H1 (cell line): ENCODE measurements at regions not wholly inside any gene's neighbourhood (a gene's known extent, or its start where the extent isn't known, plus 50 kb on each side); places are given as distances from the start of the nearest gene placed in this dataset.

ENCODE experiments used
- CTCF ChIA-PET: fragments of 300-600 bp; sonication (Branson Sonifier 250); formaldehyde crosslinking; loops from one replicate; lab custom pipeline; 2021; ENCODE audit not compliant: partially characterized antibody; lab: Charles Lee
- POLR2A ChIA-PET: fragments of 300-600 bp; sonication (Branson Sonifier 250); formaldehyde crosslinking; loops from one replicate; lab custom pipeline; 2021; ENCODE audit warnings: inconsistent platforms; ENCODE audit not compliant: partially characterized antibody; lab: Charles Lee
- DNase-seq, 2 experiments: peaks; one replicate each; pipeline versions ENCODE4 v3.0.0 to v3.0.0-alpha.2; 2010 to 2022; ENCODE audit warnings: low spot score in 2 of 2, low read depth in 1 of 2, mixed read lengths in 1 of 2
- FAIRE-seq: peaks from 2 replicates; lab custom pipeline; 2011; peaks lifted over from hg19 to GRCh38; lab: Jason Lieb, UNC
- H2AFZ ChIP-seq: 2 replicates; pipeline ENCODE4 v1.8.1; 2012; ENCODE audit warnings: low read length, inconsistent platforms
- H2AK5ac ChIP-seq: 2 replicates; pipeline ENCODE4 v1.6.1; 2013; ENCODE audit warnings: low read depth, low read length
- H2BK120ac ChIP-seq: replicated peaks from 2 replicates; pipeline ENCODE3; 2013; ENCODE audit warnings: low read depth, low read length, inconsistent platforms
- H2BK12ac ChIP-seq: 2 replicates; pipeline ENCODE4 v1.6.1; 2013; ENCODE audit warnings: low read depth, low read length
- H2BK15ac ChIP-seq: 2 replicates; pipeline ENCODE4 v1.6.1; 2013; ENCODE audit warnings: low read length
- H2BK20ac ChIP-seq: 2 replicates; pipeline ENCODE4 v1.6.1; 2013; ENCODE audit warnings: low read length
- H2BK5ac ChIP-seq: 2 replicates; pipeline ENCODE4 v1.6.1; 2013; ENCODE audit warnings: low read depth, low read length
- H3K14ac ChIP-seq: 2 replicates; pipeline ENCODE4 v1.6.1; 2013; ENCODE audit warnings: inconsistent platforms; ENCODE audit not compliant: insufficient read length
- H3K18ac ChIP-seq: 2 replicates; pipeline ENCODE4 v1.6.1; 2013; ENCODE audit warnings: low read length; ENCODE audit errors: extremely low read depth
- H3K23ac ChIP-seq: 2 replicates; pipeline ENCODE4 v1.6.1; 2013; ENCODE audit warnings: inconsistent platforms; ENCODE audit not compliant: insufficient read length
- H3K23me2 ChIP-seq: 2 replicates; pipeline ENCODE4 v1.6.1; 2013; ENCODE audit warnings: low read depth, low read length
- H3K27ac ChIP-seq: 2 replicates; pipeline ENCODE4 v1.6.1; 2011; ENCODE audit warnings: low read depth, low read length, inconsistent platforms
- H3K27me3 ChIP-seq, 4 experiments: replicated peaks in 1 of 4; 1 replicate in 1 of 4; 2 replicates in 3 of 4; pipeline versions ENCODE4 v1.6.1 to v1.8.1; 2011 to 2013; ENCODE audit warnings: low read length in 3 of 4, mild to moderate bottlenecking in 3 of 4, inconsistent platforms in 2 of 4, mixed read lengths in 2 of 4, moderate library complexity in 1 of 4; ENCODE audit not compliant: control insufficient read depth in 3 of 4, insufficient read depth in 3 of 4; ENCODE audit errors: extremely low read depth in 1 of 4
- H3K36me3 ChIP-seq, 4 experiments: 2 replicates each; pipeline versions ENCODE4 v1.6.1 to v1.8.1; 2011 to 2013; ENCODE audit warnings: mild to moderate bottlenecking in 4 of 4, low read length in 3 of 4, moderate library complexity in 2 of 4, control low read depth in 1 of 4, inconsistent platforms in 1 of 4; ENCODE audit not compliant: insufficient read depth in 4 of 4, control insufficient read depth in 2 of 4
- H3K4ac ChIP-seq: replicated peaks from 2 replicates; pipeline ENCODE3; 2013; ENCODE audit warnings: low read length, low read depth, mixed read lengths, inconsistent platforms; ENCODE audit not compliant: insufficient read length
- H3K4me1 ChIP-seq, 4 experiments: replicated peaks in 1 of 4; 1 replicate in 1 of 4; 2 replicates in 3 of 4; pipeline versions ENCODE4 v1.6.1 to v1.8.1; 2011 to 2013; ENCODE audit warnings: low read length in 3 of 4, inconsistent platforms in 2 of 4, mixed read lengths in 1 of 4; ENCODE audit not compliant: insufficient read depth in 4 of 4, control insufficient read depth in 3 of 4
- H3K4me2 ChIP-seq, 2 experiments: 2 replicates each; pipeline versions ENCODE4 v1.6.1 to v1.8.1; 2011 to 2013; ENCODE audit warnings: low read depth in 2 of 2, low read length in 2 of 2, control low read depth in 1 of 2, inconsistent platforms in 1 of 2, mild to moderate bottlenecking in 1 of 2; ENCODE audit not compliant: insufficient read depth in 1 of 2
- H3K4me3 ChIP-seq, 4 experiments: fragments of 200-600, 300-600 bp in 1 of 4; sonication (generic), shearing (Covaris generic), sonication (Bioruptor Twin) in 1 of 4; 2 replicates each; pipeline versions ENCODE4 v1.5.1 to v1.8.1; 2011 to 2016; ENCODE audit warnings: low read length in 4 of 4, low read depth in 3 of 4, control low read depth in 2 of 4, inconsistent platforms in 2 of 4, mild to moderate bottlenecking in 2 of 4, mixed read lengths in 1 of 4, moderate library complexity in 1 of 4; ENCODE audit not compliant: insufficient read depth in 2 of 4; ENCODE audit errors: extremely low read depth in 1 of 4
- H3K56ac ChIP-seq: replicated peaks from 2 replicates; pipeline ENCODE3; 2013; ENCODE audit warnings: low read depth, mild to moderate bottlenecking, mixed read lengths, low read length, inconsistent platforms; ENCODE audit not compliant: insufficient read length
- H3K79me1 ChIP-seq: 2 replicates; pipeline ENCODE4 v1.6.1; 2013; ENCODE audit warnings: low read depth, low read length, control low read depth
- H3K79me2 ChIP-seq, 2 experiments: 2 replicates each; pipeline versions ENCODE4 v1.6.1 to v1.8.1; 2012 to 2013; ENCODE audit warnings: low read length in 2 of 2, mild to moderate bottlenecking in 2 of 2, inconsistent platforms in 1 of 2; ENCODE audit not compliant: insufficient read depth in 2 of 2, control insufficient read depth in 1 of 2
- H3K9ac ChIP-seq, 4 experiments: replicated peaks in 1 of 4; 1 replicate in 1 of 4; 2 replicates in 3 of 4; pipeline versions ENCODE4 v1.6.1 to v1.8.1; 2011 to 2013; ENCODE audit warnings: low read depth in 3 of 4, low read length in 3 of 4, control low read depth in 2 of 4, mild to moderate bottlenecking in 2 of 4, moderate library complexity in 2 of 4, inconsistent platforms in 1 of 4; ENCODE audit errors: extremely low read depth in 1 of 4
- H3K9me3 ChIP-seq, 2 experiments: 2 replicates each; pipeline versions ENCODE4 v1.6.1 to v1.8.1; 2012 to 2013; ENCODE audit warnings: mild to moderate bottlenecking in 2 of 2, moderate library complexity in 2 of 2, control low read depth in 1 of 2, inconsistent platforms in 1 of 2, low read depth in 1 of 2, low read length in 1 of 2, mixed read lengths in 1 of 2; ENCODE audit not compliant: insufficient read depth in 2 of 2
- H4K20me1 ChIP-seq, 2 experiments: replicated peaks in 1 of 2; 2 replicates each; pipeline versions ENCODE3 to v1.8.1; 2011 to 2013; ENCODE audit warnings: inconsistent platforms in 2 of 2, low read length in 2 of 2, mild to moderate bottlenecking in 1 of 2; ENCODE audit not compliant: insufficient read depth in 2 of 2, control insufficient read depth in 1 of 2
- H4K5ac ChIP-seq: 2 replicates; pipeline ENCODE4 v1.6.1; 2013; ENCODE audit warnings: low read length, low read depth, mixed read lengths, inconsistent platforms; ENCODE audit not compliant: insufficient read length
- H4K8ac ChIP-seq: 2 replicates; pipeline ENCODE4 v1.8.0; 2013; ENCODE audit warnings: mild to moderate bottlenecking, moderate library complexity, low read length, inconsistent platforms; ENCODE audit not compliant: insufficient read depth; ENCODE audit errors: extremely low read depth
- H4K91ac ChIP-seq: replicated peaks from 2 replicates; pipeline ENCODE3; 2013; ENCODE audit warnings: low read length, mixed read lengths, inconsistent platforms; ENCODE audit not compliant: insufficient read length
- BACH1 ChIP-seq: IDR thresholded peaks from 2 replicates; pipeline ENCODE4 v1.6.1; 2012; ENCODE audit warnings: low read length, improper control_type of control experiment
- BRCA1 ChIP-seq: IDR thresholded peaks from 2 replicates; pipeline ENCODE4 v1.6.1; 2012; ENCODE audit warnings: low read depth, low read length, improper control_type of control experiment
- CBX5 ChIP-seq: fragments of 300-800, 300-1000 bp; sonication (generic); IDR thresholded peaks from 2 replicates; pipeline ENCODE4 v1.7.1; 2016; ENCODE audit warnings: antibody characterized with exemption, low read length, low read depth
- CEBPB ChIP-seq: IDR thresholded peaks from 2 replicates; pipeline ENCODE4 v1.6.1; 2012; ENCODE audit warnings: low read depth, low read length
- EGR1 ChIP-seq: IDR thresholded peaks from 2 replicates; pipeline ENCODE4 v1.6.1; 2011; ENCODE audit warnings: low read depth, low read length, borderline replicate concordance
- HDAC2 ChIP-seq, 2 experiments: fragments of 300-600 bp in 1 of 2; sonication (generic) in 1 of 2; IDR thresholded peaks; 2 replicates each; pipeline ENCODE4 v1.6.1; 2011 to 2012; ENCODE audit warnings: low read depth in 2 of 2, low read length in 2 of 2, mild to moderate bottlenecking in 2 of 2, moderate library complexity in 2 of 2, borderline replicate concordance in 1 of 2, inconsistent platforms in 1 of 2
- RNF2 ChIP-seq: fragments of 200-900, 300-1000 bp; sonication (generic); IDR thresholded peaks from 2 replicates; pipeline ENCODE4 v1.7.1; 2016; ENCODE audit warnings: borderline replicate concordance, low read depth, mild to moderate bottlenecking, antibody characterized with exemption, low read length; ENCODE audit not compliant: poor library complexity, severe bottlenecking; ENCODE audit errors: missing control alignments
- SAP30 ChIP-seq: fragments of 300-600 bp; sonication (generic); IDR thresholded peaks from 2 replicates; pipeline ENCODE4 v1.7.1; 2012; ENCODE audit warnings: low read length, moderate library complexity, mild to moderate bottlenecking, inconsistent platforms; ENCODE audit not compliant: insufficient read depth, insufficient replicate concordance
- TBP ChIP-seq: IDR thresholded peaks from 2 replicates; pipeline ENCODE4 v1.6.1; 2011; ENCODE audit warnings: low read depth, low read length, improper control_type of control experiment
- TEAD4 ChIP-seq: IDR thresholded peaks from 2 replicates; pipeline ENCODE4 v1.6.1; 2012; ENCODE audit warnings: low read depth, low read length, inconsistent platforms, mixed read lengths
- WGBS, 2 experiments: shearing (Covaris generic) in 1 of 2; methylation state at CpG; one replicate each; pipeline versions ENCODE4 v1.1.6 to v1.1.7; 2013 to 2015; ENCODE audit warnings: low lambda C conversion rate in 2 of 2, mixed read lengths in 2 of 2, inconsistent platforms in 1 of 2, low coverage in 1 of 2, missing lambda C conversion rate in 1 of 2; ENCODE audit not compliant: insufficient replicate concordance in 2 of 2, insufficient coverage in 1 of 2, insufficient read length in 1 of 2; ENCODE audit errors: extremely low coverage in 1 of 2, missing lambda C conversion rate in 1 of 2; 5-methylcytosine and 5-hydroxymethylcytosine counted together
- TF ChIP-seq, protein P1 (sequence below): IDR thresholded peaks from 2 replicates; pipeline ENCODE4 v1.6.1; 2012; ENCODE audit warnings: inconsistent platforms
- TF ChIP-seq, protein P2 (sequence below): IDR thresholded peaks from 2 replicates; pipeline ENCODE4 v1.6.1; 2012; ENCODE audit warnings: low read length, inconsistent platforms

DNA sequence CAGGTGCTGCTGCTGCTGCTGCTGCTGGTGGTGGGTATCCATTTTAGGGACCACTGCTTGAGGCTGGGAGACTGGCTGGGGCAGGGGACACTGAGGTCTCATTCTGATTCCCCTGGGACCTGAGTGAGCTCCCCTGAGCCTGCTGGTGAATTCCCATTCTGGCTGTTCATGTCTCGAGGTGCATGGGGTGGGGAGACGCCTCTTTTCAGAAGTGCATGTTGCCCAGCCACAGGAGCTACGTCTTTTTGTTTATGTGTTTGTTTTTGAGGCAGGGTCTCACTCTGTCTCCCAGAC lies 133.4 kb downstream of the RHOU start:
- H3K27ac ChIP-seq: no peak overlapping the region
- no peak overlapping the region for H3K4me2 ChIP-seq
- no peak overlapping the region; the same call in 1 of the 2 replicates for H2AK5ac ChIP-seq
- H3K56ac ChIP-seq: no peak overlapping the region
- H2BK12ac ChIP-seq: no peak overlapping the region
- H4K20me1 ChIP-seq: no peaks in the 10 kb centered on the region
- 94% methylated on average over 3 of the region's 3 CpGs; no CpG with 5 or more reads in 1 of the 2 experiments for WGBS, 2 experiments
- H3K79me1 ChIP-seq: no peaks in the 10 kb centered on the region
- H3K4me1 ChIP-seq: peaks cover 4 to 19% (median 13%) of the 10 kb centered on the region in 4 experiments; a peak in 6 of 7 replicates
- no peak overlapping the region for H3K9ac ChIP-seq
- DNase-seq (peak in 1 of 2 experiments; percentile 28), FAIRE-seq (no peak)
- no peak overlapping the region for H2BK15ac ChIP-seq
- no peak overlapping the region for H3K18ac ChIP-seq
- H4K91ac ChIP-seq: no peak overlapping the region
- no peak overlapping the region for H2AFZ ChIP-seq
- CTCF ChIA-PET: interaction anchor here (0.7 kb wide), 1 partner anchor 14 kb away, joined by 4 read pairs; no protein-coding TSS in a partner anchor
- no peak overlapping the region for H3K4ac ChIP-seq
- H3K23me2 ChIP-seq: no peaks in the 10 kb centered on the region
- H4K8ac ChIP-seq: no peak overlapping the region; the same call in 1 of the 2 replicates
- POLR2A ChIA-PET: no interaction called here
- H3K14ac ChIP-seq: no peak overlapping the region
- H2BK5ac ChIP-seq: no peak overlapping the region
- no peak overlapping the region for H3K4me3 ChIP-seq
- no peaks in the 10 kb centered on the region for H3K36me3 ChIP-seq
- no peak overlapping the region for H2BK120ac ChIP-seq
- H3K27me3 ChIP-seq: no peaks in the 10 kb centered on the region; a peak in 1 of 7 replicates
- H3K79me2 ChIP-seq: no peaks in the 10 kb centered on the region
- H2BK20ac ChIP-seq: no peak overlapping the region
- no peak overlapping the region for H4K5ac ChIP-seq
- no peaks in the 10 kb centered on the region for H3K9me3 ChIP-seq
- H3K23ac ChIP-seq: no peak overlapping the region
- no peak for TF ChIP-seq HDAC2 (IDR thresholded peaks at IDR 0.05; ENCODE audit: borderline replicate concordance in 1 of 2, low read depth in 2 of 2, low read length in 2 of 2)
- TF ChIP-seq SAP30: no peak
- TF ChIP-seq CEBPB: no peak
- TF ChIP-seq EGR1: no peak
- TF ChIP-seq, protein P1, sequence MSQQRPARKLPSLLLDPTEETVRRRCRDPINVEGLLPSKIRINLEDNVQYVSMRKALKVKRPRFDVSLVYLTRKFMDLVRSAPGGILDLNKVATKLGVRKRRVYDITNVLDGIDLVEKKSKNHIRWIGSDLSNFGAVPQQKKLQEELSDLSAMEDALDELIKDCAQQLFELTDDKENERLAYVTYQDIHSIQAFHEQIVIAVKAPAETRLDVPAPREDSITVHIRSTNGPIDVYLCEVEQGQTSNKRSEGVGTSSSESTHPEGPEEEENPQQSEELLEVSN: no peak
- no peak for TF ChIP-seq TEAD4
- TF ChIP-seq RNF2: no peak
- TF ChIP-seq, protein P2, sequence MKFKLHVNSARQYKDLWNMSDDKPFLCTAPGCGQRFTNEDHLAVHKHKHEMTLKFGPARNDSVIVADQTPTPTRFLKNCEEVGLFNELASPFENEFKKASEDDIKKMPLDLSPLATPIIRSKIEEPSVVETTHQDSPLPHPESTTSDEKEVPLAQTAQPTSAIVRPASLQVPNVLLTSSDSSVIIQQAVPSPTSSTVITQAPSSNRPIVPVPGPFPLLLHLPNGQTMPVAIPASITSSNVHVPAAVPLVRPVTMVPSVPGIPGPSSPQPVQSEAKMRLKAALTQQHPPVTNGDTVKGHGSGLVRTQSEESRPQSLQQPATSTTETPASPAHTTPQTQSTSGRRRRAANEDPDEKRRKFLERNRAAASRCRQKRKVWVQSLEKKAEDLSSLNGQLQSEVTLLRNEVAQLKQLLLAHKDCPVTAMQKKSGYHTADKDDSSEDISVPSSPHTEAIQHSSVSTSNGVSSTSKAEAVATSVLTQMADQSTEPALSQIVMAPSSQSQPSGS: no peak
- no peak for TF ChIP-seq TBP
- no peak for TF ChIP-seq BACH1
- no peak for TF ChIP-seq BRCA1
- no peak for TF ChIP-seq CBX5
